T-helper 2 cell treated with Interferon-gamma antibody and Interleukin-4, amounts not matched to agents 5 μg/mL and 100 μg/mL, for 36 hours (primary cell): ENCODE measurements at regions not wholly inside any gene's neighbourhood (a gene's known extent, or its start where the extent isn't known, plus 50 kb on each side); places are given as distances from the start of the nearest gene placed in this dataset.

Experiments used
- DNase-seq: peaks from one replicate; pipeline ENCODE4 v3.0.0; 2021; ENCODE audit warnings: low spot score
- H3K27ac Mint-ChIP-seq: one replicate; pipeline ENCODE4 v1.8.0; 2021; ENCODE audit warnings: mild to moderate bottlenecking, mixed read lengths
- H3K27me3 Mint-ChIP-seq: one replicate; pipeline ENCODE4 v1.8.0; 2021; ENCODE audit warnings: low read depth, mixed read lengths
- H3K36me3 Mint-ChIP-seq: one replicate; pipeline ENCODE4 v1.8.0; 2021; ENCODE audit warnings: low read depth, mixed read lengths
- H3K4me1 Mint-ChIP-seq: one replicate; pipeline ENCODE4 v1.8.0; 2021; ENCODE audit warnings: low read depth, mixed read lengths
- H3K4me3 Mint-ChIP-seq: one replicate; pipeline ENCODE4 v1.8.0; 2022; ENCODE audit warnings: mild to moderate bottlenecking, moderate library complexity, mixed read lengths
- H3K9me3 Mint-ChIP-seq: one replicate; pipeline ENCODE4 v1.8.0; 2021; ENCODE audit warnings: mixed read lengths

DNA sequence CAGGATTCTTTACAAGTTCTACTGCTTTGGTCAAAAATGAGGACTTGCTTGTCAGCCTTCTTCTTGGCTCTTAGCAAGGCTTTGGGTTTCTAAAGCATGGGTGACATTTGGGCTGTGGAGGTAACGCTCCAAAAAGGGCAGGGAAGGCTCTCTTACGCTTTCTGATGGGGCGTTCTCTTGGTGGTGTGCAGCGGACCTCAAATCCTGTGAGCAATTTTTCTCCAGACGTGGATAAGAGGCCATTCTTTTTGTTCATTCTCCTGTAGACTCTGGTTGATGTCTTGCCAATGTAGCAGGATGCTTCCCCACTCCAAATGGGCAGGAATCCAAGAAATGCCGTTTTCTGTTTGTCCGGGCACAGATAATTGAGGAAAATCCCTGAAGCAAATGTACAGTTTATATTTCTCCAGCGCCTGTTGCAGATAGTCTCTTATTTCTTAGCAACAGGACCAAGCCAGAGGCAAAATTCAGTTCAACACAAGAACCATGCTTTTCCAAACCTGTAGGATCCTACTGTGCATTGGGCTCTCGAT is 138.4 kb upstream of the NFE2L3 start:
- H3K27me3 Mint-ChIP-seq: peaks cover 22% of the 10 kb centered on the region
- no peak for DNase-seq
- no peak overlapping the region for H3K4me3 Mint-ChIP-seq
- no peak overlapping the region for H3K27ac Mint-ChIP-seq
- H3K4me1 Mint-ChIP-seq: peaks cover 2% of the 10 kb centered on the region
- H3K9me3 Mint-ChIP-seq: peaks cover 12% of the 10 kb centered on the region
- H3K36me3 Mint-ChIP-seq: no peaks in the 10 kb centered on the region

DNA sequence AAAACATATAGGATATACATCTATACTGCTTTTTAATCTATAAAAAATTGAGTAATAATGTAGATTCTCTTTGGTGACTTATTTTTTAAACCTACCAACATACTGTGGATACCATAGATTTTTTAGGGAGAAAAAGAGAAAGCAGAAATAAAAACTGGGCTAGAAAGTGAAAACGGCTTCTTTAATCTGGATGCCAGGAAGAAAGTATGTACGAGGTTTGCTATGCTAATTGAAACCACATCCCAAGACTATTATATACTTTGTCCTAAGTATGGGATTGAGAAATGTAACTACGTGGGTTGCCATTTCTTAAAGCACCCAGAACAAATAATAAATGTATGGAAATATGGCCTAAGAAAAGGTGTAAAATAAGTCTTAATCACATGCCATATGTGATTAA is 129.0 kb upstream of the NFE2L3 start:
- Mint-ChIP-seq H3K4me3 (no peak overlapping the region), H3K27me3 (no peaks in the 10 kb centered on the region), H3K27ac (no peak overlapping the region), H3K4me1 (no peaks in the 10 kb centered on the region), H3K9me3 (no peaks in the 10 kb centered on the region), H3K36me3 (no peaks in the 10 kb centered on the region)
- DNase-seq: no peak

- no peak for DNase-seq
- H3K4me1 Mint-ChIP-seq: peaks cover 3% of the 10 kb centered on the region
- no peak overlapping the region for H3K4me3 Mint-ChIP-seq
- H3K27me3 Mint-ChIP-seq: peaks cover 6% of the 10 kb centered on the region
- no peaks in the 10 kb centered on the region for H3K36me3 Mint-ChIP-seq
- no peak overlapping the region for H3K27ac Mint-ChIP-seq
- H3K9me3 Mint-ChIP-seq: no peaks in the 10 kb centered on the region
These were observed 122.1 kb upstream of the NFE2L3 start for GRCh38 chr7:26029911-26030310.

- no peak for DNase-seq
- Mint-ChIP-seq H3K4me1 (peaks cover 7% of the 10 kb centered on the region), H3K36me3 (no peaks in the 10 kb centered on the region), H3K4me3 (no peak overlapping the region), H3K27ac (no peak overlapping the region), H3K9me3 (no peaks in the 10 kb centered on the region), H3K27me3 (peaks cover 21% of the 10 kb centered on the region)
These were observed 117.6 kb upstream of the NFE2L3 start for GRCh38 chr7:26034391-26034790.

DNA sequence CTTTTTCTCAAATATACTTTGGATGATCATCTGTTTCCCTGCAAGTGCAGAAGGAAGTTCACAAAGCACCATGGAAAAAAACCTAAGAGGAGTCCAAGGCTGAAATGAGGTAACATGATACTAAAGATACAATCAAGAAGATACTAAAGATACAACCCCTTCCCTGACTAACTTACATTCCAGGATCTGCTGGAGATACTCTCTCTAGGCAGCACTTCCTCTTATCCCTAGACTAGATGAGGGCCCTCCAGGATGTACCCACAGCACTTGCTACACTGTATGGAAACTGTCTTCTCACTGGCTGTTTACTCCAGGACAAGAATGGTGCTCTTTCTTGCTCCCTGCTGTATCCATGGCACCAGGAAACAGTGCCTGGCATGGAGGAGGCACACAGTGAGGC is 116.4 kb upstream of the NFE2L3 start:
- H3K27ac Mint-ChIP-seq: no peak overlapping the region
- no peaks in the 10 kb centered on the region for H3K9me3 Mint-ChIP-seq
- H3K4me3 Mint-ChIP-seq: no peak overlapping the region
- no peak for DNase-seq
- H3K27me3 Mint-ChIP-seq: peaks cover 26% of the 10 kb centered on the region
- no peaks in the 10 kb centered on the region for H3K36me3 Mint-ChIP-seq
- peaks cover 7% of the 10 kb centered on the region for H3K4me1 Mint-ChIP-seq

DNA sequence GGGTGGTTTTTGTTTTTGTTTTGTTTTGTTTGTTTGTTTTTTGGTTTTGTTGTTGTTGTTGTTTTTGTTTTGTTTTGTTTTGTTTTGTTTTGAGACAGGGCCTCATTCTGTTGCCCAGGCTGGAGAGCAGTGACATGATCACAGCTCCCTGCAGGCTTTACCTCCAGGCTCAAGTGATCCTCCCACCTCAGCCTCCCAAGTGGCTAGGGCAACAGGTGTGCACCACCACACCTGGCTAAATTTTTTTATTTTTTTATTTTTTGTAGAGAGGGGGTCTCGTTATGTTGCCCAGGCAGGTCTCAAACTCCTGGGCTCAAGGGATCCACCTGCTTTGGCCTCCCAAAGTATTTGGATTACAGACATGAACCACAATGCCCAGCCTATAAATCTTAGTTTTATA is 115.9 kb upstream of the NFE2L3 start:
- peaks cover 7% of the 10 kb centered on the region for H3K4me1 Mint-ChIP-seq
- no peak overlapping the region for H3K27ac Mint-ChIP-seq
- H3K9me3 Mint-ChIP-seq: no peaks in the 10 kb centered on the region
- DNase-seq: no peak
- no peaks in the 10 kb centered on the region for H3K36me3 Mint-ChIP-seq
- no peak overlapping the region for H3K4me3 Mint-ChIP-seq
- H3K27me3 Mint-ChIP-seq: peaks cover 29% of the 10 kb centered on the region

GRCh38 chr7:26038201-26038990 is 113.6 kb upstream of the NFE2L3 start:
- Mint-ChIP-seq H3K36me3 (no peaks in the 10 kb centered on the region), H3K27me3 (peaks cover 25% of the 10 kb centered on the region), H3K4me3 (no peak overlapping the region), H3K4me1 (peaks cover 7% of the 10 kb centered on the region), H3K27ac (no peak overlapping the region), H3K9me3 (no peaks in the 10 kb centered on the region)
- no peak for DNase-seq

DNA sequence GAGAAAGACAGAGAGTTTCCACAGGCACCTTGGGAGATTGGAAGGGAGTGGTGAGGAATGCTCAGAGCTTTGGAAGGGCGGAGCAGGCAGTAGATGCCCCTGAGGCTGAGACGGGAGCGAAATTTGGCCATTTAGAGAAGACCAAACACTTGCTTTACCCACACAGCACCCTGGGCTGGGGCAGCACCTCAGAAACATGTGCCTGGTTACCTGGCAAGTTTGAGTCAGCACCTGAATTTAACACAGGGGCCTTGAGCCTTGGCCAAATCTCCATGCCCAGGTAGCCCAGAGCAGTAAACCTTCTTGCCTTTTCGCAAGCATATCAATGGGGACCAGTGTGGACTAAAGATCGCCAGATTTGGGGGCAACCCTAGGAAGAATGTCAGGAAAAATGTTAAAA is 111.9 kb upstream of the NFE2L3 start:
- Mint-ChIP-seq H3K4me1 (peaks cover 4% of the 10 kb centered on the region), H3K36me3 (no peaks in the 10 kb centered on the region), H3K27ac (no peak overlapping the region), H3K27me3 (peaks cover 29% of the 10 kb centered on the region), H3K9me3 (no peaks in the 10 kb centered on the region), H3K4me3 (no peak overlapping the region)
- no peak for DNase-seq

DNA sequence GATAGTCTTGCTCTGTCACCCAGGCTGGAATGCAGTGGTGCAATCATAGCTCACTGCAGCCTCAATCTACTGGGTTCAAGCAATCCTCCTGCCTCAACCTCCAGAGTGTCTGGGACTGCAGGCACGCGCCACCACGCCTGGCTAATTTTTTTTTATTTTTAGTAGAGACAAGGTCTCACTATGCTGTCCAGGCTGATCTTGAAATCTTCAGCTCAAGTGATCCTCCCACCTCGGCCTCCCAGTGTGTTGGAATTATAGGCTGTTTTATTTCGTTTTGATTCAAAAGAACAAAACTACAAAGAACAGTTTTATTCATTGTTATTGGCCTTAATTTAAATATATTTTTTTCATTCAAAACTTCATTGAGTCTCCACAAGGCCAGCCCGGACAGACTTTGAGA is 109.8 kb upstream of the NFE2L3 start:
- no peak for DNase-seq
- H3K27me3 Mint-ChIP-seq: peaks cover 25% of the 10 kb centered on the region
- H3K36me3 Mint-ChIP-seq: no peaks in the 10 kb centered on the region
- peaks cover 4% of the 10 kb centered on the region for H3K4me1 Mint-ChIP-seq
- H3K4me3 Mint-ChIP-seq: no peak overlapping the region
- no peaks in the 10 kb centered on the region for H3K9me3 Mint-ChIP-seq
- H3K27ac Mint-ChIP-seq: no peak overlapping the region

DNA sequence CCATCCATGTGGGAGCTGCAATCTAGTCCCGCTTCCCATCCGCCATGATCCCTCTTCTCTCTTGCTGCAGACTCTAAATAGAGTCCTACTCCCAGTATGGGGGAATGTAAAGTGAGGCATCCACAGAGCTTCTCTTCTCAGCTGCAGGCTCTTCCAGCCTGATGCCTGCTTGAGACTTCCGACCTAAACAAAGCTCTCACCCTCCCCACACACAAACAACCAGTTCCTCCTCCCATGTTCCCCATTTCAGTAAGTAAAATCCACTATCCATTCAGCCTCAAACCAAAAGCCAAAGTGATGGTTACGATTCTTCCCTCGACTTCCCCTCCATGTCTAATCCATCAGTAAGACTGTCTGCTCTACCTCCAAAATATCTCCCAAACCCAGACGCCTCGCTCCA is 108.2 kb upstream of the NFE2L3 start:
- no peak overlapping the region for H3K27ac Mint-ChIP-seq
- H3K9me3 Mint-ChIP-seq: no peaks in the 10 kb centered on the region
- H3K4me1 Mint-ChIP-seq: no peaks in the 10 kb centered on the region
- H3K27me3 Mint-ChIP-seq: peaks cover 17% of the 10 kb centered on the region
- H3K36me3 Mint-ChIP-seq: no peaks in the 10 kb centered on the region
- DNase-seq: no peak
- no peak overlapping the region for H3K4me3 Mint-ChIP-seq

DNA sequence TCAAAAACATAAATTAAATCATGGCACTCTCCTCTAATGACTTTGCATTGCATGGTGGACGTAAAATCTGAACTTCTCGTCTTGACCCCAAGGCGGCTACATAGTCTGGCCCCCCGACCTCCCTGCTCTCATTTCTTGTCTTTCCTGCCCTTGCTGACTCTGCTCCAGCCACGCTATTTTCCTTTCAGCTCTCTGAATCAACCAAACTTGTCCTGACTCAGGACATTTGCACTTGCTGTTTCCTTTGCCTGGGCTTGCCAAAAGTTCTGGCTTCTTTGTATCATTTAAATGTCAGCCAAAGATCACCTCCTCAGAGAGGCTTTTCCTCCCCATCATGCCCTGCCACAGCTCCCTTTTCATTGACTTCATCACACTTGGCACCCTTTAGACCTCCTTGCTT is 107.7 kb upstream of the NFE2L3 start:
- H3K36me3 Mint-ChIP-seq: no peaks in the 10 kb centered on the region
- H3K27ac Mint-ChIP-seq: no peak overlapping the region
- H3K4me3 Mint-ChIP-seq: no peak overlapping the region
- H3K4me1 Mint-ChIP-seq: no peaks in the 10 kb centered on the region
- peaks cover 17% of the 10 kb centered on the region for H3K27me3 Mint-ChIP-seq
- no peak for DNase-seq
- H3K9me3 Mint-ChIP-seq: no peaks in the 10 kb centered on the region

DNA sequence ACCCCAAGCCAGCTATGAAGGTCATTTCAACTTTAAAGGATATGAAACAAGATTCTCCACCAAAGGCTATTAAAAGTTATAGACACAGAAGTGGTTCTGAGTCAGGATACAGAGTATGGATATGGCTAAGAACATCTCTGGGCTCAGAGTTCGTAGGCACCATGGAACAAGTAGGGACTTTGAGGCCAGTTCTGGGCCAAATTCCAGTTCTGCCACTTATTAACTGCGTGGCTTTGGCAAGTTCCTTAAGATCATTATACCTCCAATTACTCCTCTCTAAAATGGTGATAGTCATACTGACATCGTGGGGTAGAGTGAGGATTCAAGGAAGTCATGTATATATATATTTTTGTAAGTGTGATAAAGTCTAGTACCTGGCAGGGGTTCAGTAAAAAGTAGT is 105.8 kb upstream of the NFE2L3 start:
- Mint-ChIP-seq H3K4me3 (no peak overlapping the region), H3K27me3 (peaks cover 23% of the 10 kb centered on the region), H3K27ac (no peak overlapping the region), H3K36me3 (no peaks in the 10 kb centered on the region), H3K4me1 (no peaks in the 10 kb centered on the region), H3K9me3 (no peaks in the 10 kb centered on the region)
- DNase-seq: no peak

DNA sequence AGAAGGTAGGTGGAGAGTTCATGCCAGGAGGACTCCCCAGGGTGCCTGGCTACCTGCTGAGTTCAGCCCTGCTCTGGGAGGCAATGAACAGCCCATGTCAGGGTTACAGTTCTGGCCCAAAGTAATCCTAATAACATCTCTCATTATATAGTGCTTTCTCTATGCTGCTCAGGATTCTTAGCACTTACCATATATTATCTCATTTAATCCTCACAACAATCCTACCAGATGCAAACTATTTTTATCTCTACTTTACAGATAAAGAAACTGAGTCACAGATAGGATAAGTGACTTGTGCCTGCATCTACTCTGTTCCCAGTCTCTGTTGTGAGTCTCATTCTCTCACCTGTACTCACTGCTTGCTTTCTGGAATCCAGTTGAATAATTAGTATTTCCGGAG is 105.1 kb upstream of the NFE2L3 start:
- no peak for DNase-seq
- Mint-ChIP-seq H3K4me1 (no peaks in the 10 kb centered on the region), H3K4me3 (no peak overlapping the region), H3K36me3 (no peaks in the 10 kb centered on the region), H3K27ac (no peak overlapping the region), H3K27me3 (peaks cover 29% of the 10 kb centered on the region), H3K9me3 (no peaks in the 10 kb centered on the region)

DNA sequence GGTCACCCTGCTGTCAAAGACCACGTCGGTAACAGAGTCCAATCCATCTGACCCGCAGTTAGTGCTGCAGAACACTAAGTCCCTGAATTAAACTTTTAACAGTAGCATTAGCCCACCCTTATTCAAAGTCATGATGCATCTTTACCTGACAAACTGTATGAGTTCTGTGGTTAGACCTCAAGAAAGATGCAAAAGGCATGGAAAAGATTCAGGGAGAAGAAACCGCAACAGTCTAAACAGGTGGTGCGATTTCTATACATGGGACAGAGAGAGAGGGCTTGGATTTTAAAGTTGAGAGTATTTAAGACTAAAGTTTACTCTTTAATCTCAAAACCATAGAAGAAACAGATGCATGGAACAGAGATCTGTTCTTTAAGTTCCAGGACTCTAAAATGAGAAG is 103.3 kb upstream of the NFE2L3 start:
- Mint-ChIP-seq H3K36me3 (no peaks in the 10 kb centered on the region), H3K27ac (no peak overlapping the region), H3K4me1 (no peaks in the 10 kb centered on the region), H3K27me3 (peaks cover 32% of the 10 kb centered on the region), H3K9me3 (no peaks in the 10 kb centered on the region), H3K4me3 (no peak overlapping the region)
- DNase-seq: no peak

DNA sequence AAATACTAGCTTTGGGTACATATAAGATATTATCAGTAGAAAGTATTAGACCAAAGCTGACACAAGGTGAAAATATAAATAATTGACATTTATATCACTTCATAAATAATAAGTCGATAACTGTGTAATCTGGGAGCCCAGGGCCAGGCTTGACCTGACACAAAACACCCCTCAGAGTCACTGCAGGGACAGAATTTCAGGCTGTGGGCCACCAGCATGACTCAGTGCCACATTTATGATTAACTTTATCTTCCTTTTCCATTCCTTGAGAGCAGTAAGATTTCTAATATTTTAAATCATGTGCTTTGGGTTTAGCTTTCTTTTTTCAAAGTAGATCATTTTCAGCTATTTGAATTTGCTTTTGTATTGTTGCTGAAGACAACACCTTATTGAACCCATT is 102.9 kb upstream of the NFE2L3 start:
- peaks cover 29% of the 10 kb centered on the region for H3K27me3 Mint-ChIP-seq
- H3K27ac Mint-ChIP-seq: no peak overlapping the region
- no peaks in the 10 kb centered on the region for H3K9me3 Mint-ChIP-seq
- H3K4me3 Mint-ChIP-seq: no peak overlapping the region
- H3K4me1 Mint-ChIP-seq: no peaks in the 10 kb centered on the region
- DNase-seq: no peak
- H3K36me3 Mint-ChIP-seq: no peaks in the 10 kb centered on the region
